ENCODE measurements at regions not wholly inside any gene's neighbourhood (a gene's known extent, or its start where the extent isn't known, plus 50 kb on each side); places are given as distances from the start of the nearest gene placed in this dataset.
"Not testable (repeated sequence)": the region's sequence is repeated elsewhere in the genome, so short reads cannot be mapped to it uniquely, and the experiment has no call there.

DNA sequence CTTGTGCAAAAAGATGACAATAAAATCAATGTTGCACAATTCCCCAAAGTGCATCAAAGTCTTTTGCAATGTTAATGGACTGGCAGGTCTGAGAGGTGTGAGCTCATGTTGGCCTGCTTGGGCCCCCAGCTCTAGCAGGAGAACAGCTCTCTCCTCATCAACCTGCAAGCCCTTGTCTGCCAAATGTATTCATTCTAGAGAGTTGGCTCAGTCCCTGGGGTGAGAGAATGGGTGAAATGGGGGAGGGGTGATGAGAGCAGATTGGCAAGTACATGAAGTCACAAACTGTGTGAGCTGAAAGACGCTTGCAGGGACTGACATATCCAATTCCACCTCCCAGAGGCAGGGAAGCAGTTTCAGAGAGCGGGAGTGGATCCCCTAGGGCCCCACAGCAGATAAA, 465.1 kb upstream of the ZNF507 start:
- intact Hi-C loops (cut with micrococcal nuclease): no loop called here

DNA sequence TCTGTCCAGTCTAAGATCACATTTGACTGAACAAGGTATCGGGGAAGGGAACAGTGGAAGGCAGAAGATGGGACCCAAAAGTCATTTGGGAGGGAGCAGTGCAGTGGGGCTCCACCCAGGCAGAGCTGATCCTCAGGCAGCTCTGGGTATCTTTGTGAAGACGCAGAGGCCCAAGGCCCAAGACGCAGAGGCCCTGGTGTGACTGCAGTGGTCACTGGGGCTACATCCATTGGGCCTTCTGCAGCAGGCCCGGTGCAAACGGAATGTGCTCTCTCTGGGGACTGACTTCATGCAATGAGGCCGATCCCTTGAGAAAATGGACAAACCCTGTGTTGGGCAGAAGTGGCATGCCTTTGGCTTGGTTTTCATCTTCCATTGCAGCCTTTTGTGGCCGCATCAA, 463.4 kb upstream of the ZNF507 start:
- intact Hi-C loops (cut with micrococcal nuclease): no loop called here

- intact Hi-C loops (cut with micrococcal nuclease): no loop called here
Measured at GRCh38 chr19:31882709-31883108, 462.7 kb upstream of the ZNF507 start.

- intact Hi-C loops (cut with micrococcal nuclease): no loop called here
Measured at GRCh38 chr19:31883296-31883990, 462.0 kb upstream of the ZNF507 start.

- intact Hi-C loops (cut with micrococcal nuclease): no loop called here
Measured at GRCh38 chr19:31885280-31885853, 460.0 kb upstream of the ZNF507 start.

DNA sequence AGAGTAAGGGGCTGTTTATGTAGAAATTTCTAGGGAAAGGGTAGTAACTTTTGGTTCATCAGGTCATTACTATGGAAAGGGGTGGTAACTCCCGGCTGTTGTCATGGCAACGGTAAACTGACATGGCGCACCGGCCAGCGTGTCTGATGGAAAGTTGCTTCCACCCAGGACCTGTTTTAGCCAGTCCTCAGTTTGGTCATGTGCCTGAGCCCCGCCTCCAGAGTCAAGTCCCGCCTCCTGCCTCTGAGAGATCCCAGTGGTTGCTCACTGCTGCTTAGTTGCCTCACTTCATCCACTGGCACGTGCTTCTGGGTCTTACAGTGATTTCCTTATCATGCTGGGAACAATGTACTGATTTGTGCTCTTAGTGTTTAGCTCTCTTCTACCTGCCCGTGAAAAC, 455.2 kb upstream of the ZNF507 start:
- intact Hi-C loops (cut with micrococcal nuclease): no loop called here

- intact Hi-C loops (cut with micrococcal nuclease): no loop called here
Measured at GRCh38 chr19:31892060-31892459, 453.4 kb upstream of the ZNF507 start.

- intact Hi-C loops (cut with micrococcal nuclease): not testable (repeated sequence)
Measured at GRCh38 chr19:31893491-31893890, 451.9 kb upstream of the ZNF507 start.

DNA sequence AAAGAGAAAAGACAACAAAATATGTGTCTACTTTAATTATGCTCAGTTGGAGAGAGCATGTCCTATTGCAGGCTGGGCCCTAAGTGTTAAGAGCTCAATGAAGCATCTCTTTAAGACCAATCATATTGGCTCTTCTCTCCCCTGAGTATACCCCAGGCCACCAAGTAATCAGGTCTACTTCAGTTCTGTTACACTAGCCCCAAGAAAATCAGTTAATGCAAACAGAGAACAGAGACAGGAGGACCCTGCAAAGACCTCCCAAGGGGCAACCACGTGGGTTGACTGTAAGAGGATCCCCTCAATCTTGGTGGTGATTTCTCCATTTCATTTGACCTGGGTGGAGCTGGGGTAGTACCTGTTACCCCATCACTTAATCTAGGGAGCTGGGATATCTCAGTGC, 451.0 kb upstream of the ZNF507 start:
- intact Hi-C loops (cut with micrococcal nuclease): no loop called here

DNA sequence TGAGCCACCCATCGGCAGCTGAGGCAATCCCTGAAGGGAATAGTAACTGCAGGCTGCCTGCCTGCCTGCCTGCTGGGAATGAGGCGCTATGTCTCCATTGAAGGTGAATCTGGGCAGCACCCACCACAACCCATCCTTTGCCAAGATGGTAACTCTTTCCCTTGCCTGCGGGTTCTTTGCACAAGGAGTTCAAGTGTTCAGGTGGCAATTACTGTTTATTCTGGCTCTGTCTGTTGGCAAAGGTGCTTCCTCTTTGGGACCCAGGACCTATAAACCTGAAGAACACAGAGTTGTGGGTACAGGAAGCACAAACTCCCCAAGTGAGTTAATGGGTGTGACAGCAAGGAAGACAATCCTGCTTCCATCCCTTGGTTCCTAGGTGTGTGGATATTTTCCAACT, 448.1 kb upstream of the ZNF507 start:
- intact Hi-C loops (cut with micrococcal nuclease): no loop called here

GRCh38 chr19:31900991-31901390, 444.4 kb upstream of the ZNF507 start:
- intact Hi-C loops (cut with micrococcal nuclease): no loop called here

- intact Hi-C loops (cut with micrococcal nuclease): no loop called here
Measured at GRCh38 chr19:31902821-31903220, 442.6 kb upstream of the ZNF507 start.

DNA sequence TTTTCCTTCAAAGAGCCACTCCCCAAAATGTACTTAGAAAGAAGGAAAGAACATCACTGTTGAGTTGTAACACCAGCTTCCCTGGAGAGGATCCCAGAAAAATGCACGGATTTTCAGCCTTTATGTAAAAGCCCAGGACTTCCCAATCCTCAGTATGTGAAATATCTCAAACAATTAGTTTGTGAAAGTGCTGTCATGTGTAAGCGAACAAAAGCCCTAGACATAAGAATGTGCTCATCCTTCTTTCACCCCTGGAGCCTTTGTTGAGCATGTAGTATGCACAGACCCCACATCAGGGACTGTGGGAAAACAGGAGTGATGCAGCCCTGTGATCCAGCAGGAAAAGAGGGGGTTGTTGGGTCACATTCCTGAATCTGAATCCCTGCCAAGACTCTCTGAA, 441.4 kb upstream of the ZNF507 start:
- intact Hi-C loops (cut with micrococcal nuclease): no loop called here

DNA sequence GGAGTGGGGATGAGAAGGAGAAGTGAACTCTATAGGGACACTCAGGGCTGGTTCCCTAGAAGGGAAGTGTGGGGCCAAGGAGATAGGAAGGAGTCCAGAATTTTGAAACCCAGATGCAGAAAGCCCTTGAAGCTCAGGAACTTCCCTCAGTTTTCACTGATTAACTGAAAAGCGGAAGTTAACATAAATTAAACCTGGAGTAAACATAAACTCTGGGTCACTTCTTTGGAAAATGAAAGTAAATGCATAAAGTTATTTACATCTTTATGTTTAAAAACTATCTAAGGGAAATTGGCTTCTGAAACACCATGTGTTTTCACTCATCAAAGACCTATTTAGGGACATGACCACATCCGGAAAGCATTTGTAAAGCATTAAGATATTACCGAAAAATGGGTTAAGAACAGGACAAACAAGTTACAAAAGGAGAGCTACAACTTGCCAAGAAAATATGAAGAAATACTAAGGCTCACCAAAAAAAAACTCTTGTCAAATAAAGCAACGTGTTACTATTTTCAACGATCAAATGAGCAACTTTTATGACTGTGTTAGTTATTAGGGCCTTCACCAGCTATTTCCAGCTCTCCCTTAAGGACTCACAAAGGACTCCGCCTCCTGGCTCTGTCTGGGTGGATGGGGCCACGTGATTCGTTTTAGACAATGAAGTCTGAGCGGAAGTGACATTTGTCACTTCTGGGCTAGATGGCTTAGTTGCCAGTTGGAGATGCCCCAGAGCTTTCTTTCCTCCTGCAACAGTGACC, 439.1 kb upstream of the ZNF507 start:
- intact Hi-C loops (cut with micrococcal nuclease): no loop called here

DNA sequence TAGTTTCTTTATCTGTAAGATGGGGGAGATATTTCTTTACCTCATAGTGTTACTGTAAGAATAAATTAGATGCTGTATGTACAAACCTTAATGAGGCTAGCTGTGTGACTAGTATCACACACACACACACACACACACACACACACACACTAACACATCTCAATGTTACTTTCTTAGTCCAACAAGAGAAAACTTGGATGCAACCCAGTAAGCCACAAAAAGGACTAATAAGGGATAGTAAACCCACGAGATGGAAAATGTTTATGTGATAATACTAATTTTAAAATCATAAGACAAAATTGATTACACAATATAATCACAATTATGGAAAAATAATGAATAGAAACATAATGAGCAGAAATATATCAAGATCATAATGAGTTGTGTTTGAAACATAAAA, 437.7 kb upstream of the ZNF507 start:
- intact Hi-C loops (cut with micrococcal nuclease): no loop called here

DNA sequence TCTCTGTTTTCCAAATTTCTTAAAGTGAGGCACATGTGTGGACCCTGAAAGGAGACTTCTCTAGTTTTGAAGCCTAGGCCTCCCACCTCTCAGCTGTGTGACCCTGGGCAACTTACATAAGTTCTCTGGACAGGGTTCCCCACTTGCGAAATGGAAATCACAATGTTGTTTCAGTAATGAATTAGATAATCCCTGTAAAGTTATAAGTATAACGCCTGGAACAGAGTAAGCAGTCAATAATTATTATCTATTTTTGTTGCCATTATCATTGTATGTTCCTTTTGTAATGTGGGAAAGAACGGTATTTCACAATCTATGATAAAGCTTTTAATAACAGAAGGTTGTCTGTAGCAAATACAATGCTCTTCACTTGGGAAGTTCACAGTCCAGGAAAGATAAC, 437.3 kb upstream of the ZNF507 start:
- intact Hi-C loops (cut with micrococcal nuclease): no loop called here

DNA sequence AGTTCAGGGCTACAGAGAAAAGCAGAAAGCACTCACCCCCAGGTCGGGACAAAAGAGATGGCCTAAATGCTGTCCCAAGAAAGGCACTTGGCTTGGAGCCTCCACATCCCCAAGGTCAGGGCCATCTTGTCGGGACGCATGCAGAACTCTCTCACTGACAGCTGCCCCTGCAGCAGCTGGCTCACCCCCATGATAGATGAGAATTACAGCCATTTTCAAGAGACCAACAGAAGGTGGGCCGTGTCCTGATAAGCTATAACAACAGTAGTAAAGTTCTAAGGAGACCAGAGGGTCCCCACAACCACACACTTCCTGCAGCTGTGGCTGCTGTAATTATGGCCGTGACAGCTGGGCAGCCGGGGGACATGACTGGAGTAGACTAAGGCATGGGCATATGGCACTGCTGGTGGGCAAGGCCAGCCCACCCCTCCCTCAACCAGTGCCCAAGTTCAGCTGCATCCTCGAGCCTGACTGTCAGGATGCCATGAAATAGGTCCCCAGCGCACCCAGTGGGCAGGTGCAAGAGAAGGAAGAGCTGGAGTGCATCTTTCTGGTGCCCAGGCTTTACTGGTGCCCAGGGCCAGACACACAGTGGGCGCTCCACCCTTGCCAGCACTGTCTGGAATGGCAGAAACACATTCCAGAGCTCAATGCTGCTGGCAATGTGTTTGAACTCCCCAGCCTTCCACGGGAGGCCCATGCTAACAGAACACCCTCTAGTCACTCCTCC, 436.7 kb upstream of the ZNF507 start:
- intact Hi-C loops (cut with micrococcal nuclease): no loop called here

GRCh38 chr19:31910224-31910623, 435.2 kb upstream of the ZNF507 start:
- intact Hi-C loops (cut with micrococcal nuclease): no loop called here

DNA sequence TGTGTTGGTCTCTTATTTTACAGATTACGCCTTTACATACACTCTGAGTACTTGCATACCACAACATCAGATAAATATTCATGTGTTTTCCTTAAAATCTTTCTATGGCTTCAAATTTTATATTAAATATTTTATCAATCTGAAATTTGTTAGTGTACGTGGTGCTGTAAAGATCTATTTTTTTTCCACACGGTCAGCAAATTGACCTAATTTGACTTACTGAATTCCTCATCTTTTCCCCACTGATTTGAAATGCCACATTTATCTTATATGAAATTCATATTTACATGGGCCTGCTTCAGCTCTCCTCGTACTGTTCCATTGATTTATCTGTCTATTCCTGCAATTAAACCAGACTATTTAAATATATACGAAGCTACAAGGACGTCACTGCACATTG, 433.8 kb upstream of the ZNF507 start:
- intact Hi-C loops (cut with micrococcal nuclease): no loop called here

GRCh38 chr19:31913103-31913661, 432.2 kb upstream of the ZNF507 start:
- intact Hi-C loops (cut with micrococcal nuclease): no loop called here

GRCh38 chr19:31930401-31930800, 415.0 kb upstream of the ZNF507 start:
- intact Hi-C loops (cut with micrococcal nuclease): no loop called here

DNA sequence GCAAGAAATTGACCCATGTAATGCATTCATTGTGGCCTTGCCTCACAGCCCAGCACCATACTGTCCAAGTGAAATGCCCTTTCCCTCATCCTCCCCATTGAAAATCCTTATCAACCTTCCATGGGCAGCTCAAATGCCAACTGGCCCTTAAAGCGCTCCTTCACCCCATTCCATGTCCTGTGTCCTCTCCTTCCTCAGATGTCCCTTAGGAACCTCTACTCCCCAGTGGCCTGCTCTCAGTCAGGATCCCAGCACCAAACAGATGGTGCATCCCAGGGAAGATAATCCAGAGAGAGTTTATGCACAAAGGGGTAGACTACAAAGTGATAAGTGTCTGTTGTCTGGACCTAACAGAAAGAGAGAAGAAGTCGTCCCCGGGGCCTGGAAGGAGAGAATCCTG, 407.4 kb upstream of the ZNF507 start:
- intact Hi-C loops (cut with micrococcal nuclease): no loop called here

Measured in T-helper 2 cell treated with Interferon-gamma antibody and Interleukin-4, amounts not matched to agents 100 ng/mL and 5 ng/mL, for 36 hours (primary cell).